Head of caudate nucleus (tissue), 42 donors: ENCODE measurements at regions not wholly inside any gene's neighbourhood (a gene's known extent, or its start where the extent isn't known, plus 50 kb on each side); places are given as distances from the start of the nearest gene placed in this dataset.
A peak's percentile ranks its signal among the peaks of the same experiment; 100 is the strongest.
"Not testable (repeated sequence)": the region's sequence is repeated elsewhere in the genome, so short reads cannot be mapped to it uniquely, and the experiment has no call there.

Experiments used
- DNase-seq, 42 donors: peaks; one replicate each; pipeline versions ENCODE4 v3.0.0 to v3.0.0-alpha.2; 2020 to 2021; ENCODE audit warnings: mixed read lengths in 7 of 42
- intact Hi-C: fragments of 100-400 bp; cut with DNase I; formaldehyde crosslinking; loops from one replicate; pipeline ENCODE4 v1.15.0; 2022

GRCh38 chr5:131107128-131107527, 57.9 kb downstream of the HINT1 start:
- no peak for DNase-seq
- intact Hi-C loops: loop anchor here (10.0 kb wide), 1 partner anchor 1202 kb away; the partner anchor contains the start of gene CHSY3

- intact Hi-C loops: loop anchor here (10.0 kb wide), 1 partner anchor 1199 kb away; the partner anchor contains the start of gene CHSY3
Observed at GRCh38 chr5:131104169-131104808, 60.8 kb downstream of the HINT1 start.

DNA sequence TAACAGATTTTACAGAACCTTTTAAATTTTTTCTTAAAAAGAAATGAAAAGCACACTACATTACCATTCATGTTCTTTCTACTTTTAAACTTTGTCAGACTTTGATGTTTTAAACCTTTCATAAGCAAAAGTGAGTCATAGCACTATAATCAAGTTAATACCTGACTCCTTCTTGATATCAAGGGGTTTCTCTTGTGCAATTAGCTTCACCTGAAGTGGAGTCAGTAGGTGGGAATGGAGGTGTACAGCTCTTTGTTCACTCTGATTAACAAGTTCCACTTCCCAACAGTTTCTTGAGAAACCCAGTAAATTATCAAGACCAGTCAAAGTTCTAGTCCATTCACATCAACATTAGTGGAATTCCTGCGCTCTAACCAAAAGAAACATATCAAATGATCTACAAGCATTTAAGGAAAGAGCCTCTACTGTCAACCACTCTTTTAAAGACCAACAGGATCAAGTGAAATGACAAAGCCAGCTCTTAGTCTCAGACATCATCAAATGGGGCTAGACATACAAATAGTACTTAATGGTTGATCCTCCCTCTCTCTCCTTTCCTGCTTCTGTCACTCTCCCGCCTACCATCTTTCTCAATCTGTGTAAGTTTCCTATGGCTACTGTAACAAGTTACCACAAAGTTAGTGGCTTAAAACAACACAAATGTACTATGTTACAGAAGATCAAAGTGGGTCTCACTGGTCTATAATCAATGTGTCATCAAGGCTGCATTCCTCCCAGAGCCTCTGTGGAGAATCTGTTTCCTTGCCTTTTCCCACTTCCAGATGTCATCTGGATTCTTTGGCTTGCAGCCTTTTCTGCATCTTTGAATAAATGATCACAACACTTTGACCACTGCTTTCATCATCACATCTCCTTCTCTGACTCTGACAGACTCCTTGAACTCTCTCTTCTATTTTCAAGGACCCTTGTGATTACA, 68.0 kb downstream of the HINT1 start:
- DNase-seq: peak in 4 of 42 donors; percentile 17 to 55 (median 34)
- intact Hi-C loops: no loop called here

More at GRCh38 chr5:131104169-131104808, 60.8 kb downstream of the HINT1 start:
- no peak for DNase-seq

DNA sequence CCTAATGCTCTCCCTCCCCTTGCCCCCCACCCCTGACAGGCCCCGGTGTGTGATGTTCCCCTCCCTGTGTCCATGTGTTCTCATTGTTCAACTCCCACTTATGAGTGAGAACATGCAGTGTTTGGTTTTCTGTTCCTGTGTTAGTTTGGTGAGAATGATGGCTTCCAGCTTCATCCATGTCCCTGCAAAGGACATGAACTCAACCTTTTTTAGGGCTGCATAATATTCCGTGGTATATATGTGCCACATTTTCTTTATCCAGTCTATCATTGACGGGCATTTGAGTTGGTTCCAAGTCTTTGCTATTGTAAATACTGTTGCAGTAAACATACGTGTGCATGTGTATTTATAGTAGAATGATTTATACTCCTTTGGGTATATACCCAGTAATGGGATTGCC, 69.5 kb downstream of the HINT1 start:
- intact Hi-C loops, DNase-seq: not testable (repeated sequence)

GRCh38 chr5:131084436-131084835, 80.6 kb downstream of the HINT1 start:
- intact Hi-C loops: no loop called here
- DNase-seq: no peak

GRCh38 chr5:131081913-131082488, 83.1 kb downstream of the HINT1 start:
- intact Hi-C loops: no loop called here
- no peak for DNase-seq

DNA sequence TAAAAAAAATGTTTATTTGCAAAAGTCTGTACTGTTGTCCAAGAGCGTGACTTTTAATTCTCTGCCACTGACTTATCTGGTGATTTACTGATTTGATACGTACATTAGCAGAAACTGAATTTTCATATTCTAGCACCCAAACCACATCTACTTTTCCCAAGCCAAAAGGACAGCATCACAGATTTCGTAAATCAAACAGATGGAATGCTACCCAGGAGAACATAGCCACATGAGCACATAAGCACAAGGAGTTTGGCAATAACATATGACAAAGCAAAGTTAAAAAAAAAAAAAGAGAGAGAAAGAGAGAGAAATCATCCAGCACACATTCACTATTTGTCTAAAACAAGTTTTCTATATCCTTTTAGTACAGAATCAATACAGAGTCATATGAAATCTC, 83.7 kb downstream of the HINT1 start:
- intact Hi-C loops: no loop called here
- DNase-seq: no peak

GRCh38 chr5:131079232-131079631, 85.8 kb downstream of the HINT1 start:
- intact Hi-C loops: no loop called here
- no peak for DNase-seq

DNA sequence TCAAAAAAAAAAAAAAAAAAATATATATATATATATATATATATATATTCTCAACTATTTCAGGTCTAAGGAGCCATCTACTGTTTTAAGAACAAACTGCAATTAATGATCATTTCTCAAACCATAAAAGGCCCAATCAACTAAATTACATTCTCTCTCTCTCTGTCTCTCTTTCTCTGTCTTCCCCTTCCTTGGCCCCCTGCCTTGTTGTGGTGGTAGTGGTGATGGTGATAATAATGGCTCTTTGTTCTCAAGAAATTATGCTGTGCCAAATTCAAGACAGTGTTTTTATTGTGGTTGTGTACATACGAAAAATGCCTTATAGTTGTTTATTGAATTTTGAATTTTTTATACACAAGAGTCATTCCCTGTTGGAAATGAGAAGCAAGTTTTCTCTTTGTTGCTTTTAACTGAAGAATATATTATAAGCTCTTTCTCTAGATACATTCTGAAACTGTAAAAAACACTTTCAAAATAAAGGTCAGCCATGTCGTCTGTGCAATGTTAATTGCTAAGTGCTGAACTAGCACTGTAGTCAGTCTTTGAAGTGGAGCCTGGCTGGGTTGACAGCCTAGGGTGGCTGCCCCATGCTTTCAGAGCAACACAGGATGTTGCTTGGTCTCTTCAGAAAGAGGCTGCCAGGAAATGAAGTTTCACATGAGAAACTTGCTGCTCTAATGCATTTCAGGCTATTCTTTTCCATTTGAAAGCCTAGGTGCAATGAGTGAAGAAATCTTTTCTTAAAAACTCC, 96.0 kb downstream of the HINT1 start:
- intact Hi-C loops: no loop called here
- DNase-seq: peak; percentile 25 to 92 (median 74)

- intact Hi-C loops: no loop called here
- DNase-seq: no peak
Observed at GRCh38 chr5:131068076-131068475, 97.0 kb downstream of the HINT1 start.

DNA sequence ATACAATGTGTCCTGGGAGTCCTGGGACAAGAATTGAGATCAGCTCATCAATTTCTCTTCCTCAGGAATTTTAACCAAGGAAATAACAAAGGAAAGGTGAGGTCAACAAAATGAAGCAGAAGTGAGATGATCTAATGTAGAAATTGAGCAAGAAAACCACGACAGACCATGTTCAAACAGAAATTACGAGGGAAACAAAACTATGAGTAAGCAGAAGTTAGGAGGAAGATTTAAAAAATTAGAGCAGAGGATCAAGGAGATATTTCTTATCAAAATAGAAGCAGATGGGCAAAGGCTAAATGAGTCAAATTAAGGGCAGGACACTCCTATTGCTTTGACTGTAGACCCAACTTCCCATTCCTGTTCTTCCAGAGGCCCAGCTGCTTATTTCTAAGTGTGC, 97.4 kb downstream of the HINT1 start:
- DNase-seq: no peak
- intact Hi-C loops: no loop called here

- no peak for DNase-seq
- intact Hi-C loops: no loop called here
Observed at GRCh38 chr5:131064669-131065371, 100.2 kb downstream of the HINT1 start.

- DNase-seq: no peak
- intact Hi-C loops: no loop called here
Observed at GRCh38 chr5:131042021-131042789, 122.9 kb downstream of the HINT1 start.

DNA sequence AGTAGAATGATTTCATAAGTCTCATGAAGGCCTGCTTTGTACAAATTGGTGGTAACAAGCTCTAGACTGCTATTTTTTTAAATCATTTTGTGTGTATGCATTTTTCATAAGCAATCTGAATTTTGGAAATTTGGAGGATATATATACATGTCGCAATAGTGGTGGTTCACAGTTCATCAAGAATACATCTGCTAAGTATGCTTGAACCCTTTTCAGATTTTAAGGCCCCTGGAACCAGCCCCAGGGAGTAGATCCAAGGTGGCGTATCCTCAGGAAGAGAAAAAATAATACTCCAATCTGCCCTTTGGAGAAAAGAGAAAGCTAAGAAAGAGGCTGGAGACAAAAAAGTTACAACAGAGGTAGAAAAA, 141.6 kb downstream of the HINT1 start:
- intact Hi-C loops: no loop called here
- DNase-seq: no peak

GRCh38 chr5:131022811-131023497, 142.1 kb downstream of the HINT1 start:
- intact Hi-C loops: no loop called here
- no peak for DNase-seq

- intact Hi-C loops: no loop called here
- no peak for DNase-seq
Observed at GRCh38 chr5:131021646-131022045, 143.4 kb downstream of the HINT1 start.

- intact Hi-C loops: no loop called here
- no peak for DNase-seq
Observed at GRCh38 chr5:131019601-131020315, 145.3 kb downstream of the HINT1 start.
